Panc1 (cell line): ENCODE measurements at regions not wholly inside any gene's neighbourhood (a gene's known extent, or its start where the extent isn't known, plus 50 kb on each side); places are given as distances from the start of the nearest gene placed in this dataset.

Source experiments
- ATAC-seq: fragments of 200-7000 bp; cut with Tn5 transposase; 2 replicates; pipeline ENCODE4 v1.9.1; 2020; ENCODE audit warnings: mild to moderate bottlenecking, moderate library complexity
- BruUV-seq: library from RNA; stranded (reverse); fragments of 400-500 nt; replicated peaks from 2 replicates; lab custom pipeline; 2021; lab: Mats Ljungman, UMichigan
- CTCF ChIA-PET: fragments of 300-600 bp; sonication (Branson Sonifier 250); formaldehyde crosslinking; loops from one replicate; lab custom pipeline; 2022; ENCODE audit warnings: antibody characterized with exemption; lab: Charles Lee
- POLR2A ChIA-PET: fragments of 300-600 bp; sonication (Branson Sonifier 250); formaldehyde crosslinking; loops from one replicate; lab custom pipeline; 2022; ENCODE audit warnings: antibody characterized with exemption; lab: Charles Lee
- DNase-seq: peaks from one replicate; pipeline ENCODE4 v3.0.0-alpha.2; 2010; ENCODE audit warnings: low read depth, low spot score
- H3K27ac ChIP-seq: 2 replicates; pipeline ENCODE4 v1.5.1; 2011; ENCODE audit warnings: mild to moderate bottlenecking, low read length, inconsistent platforms
- H3K27me3 ChIP-seq: fragments of 200-500 bp; sonication (Bioruptor generic); 2 replicates; pipeline ENCODE4 v1.6.0; 2014; ENCODE audit warnings: low read length, inconsistent platforms; ENCODE audit not compliant: control insufficient read depth, insufficient read depth
- H3K36me3 ChIP-seq: fragments of 200-500 bp; sonication (Bioruptor generic); 2 replicates; pipeline ENCODE4 v1.5.1; 2014; ENCODE audit warnings: inconsistent platforms, mild to moderate bottlenecking, low read length, moderate library complexity; ENCODE audit not compliant: control insufficient read depth, insufficient read depth
- H3K4me1 ChIP-seq: 2 replicates; pipeline ENCODE4 v1.5.1; 2011; ENCODE audit warnings: inconsistent platforms, mild to moderate bottlenecking, low read length, moderate library complexity; ENCODE audit not compliant: control insufficient read depth, insufficient read depth
- H3K4me3 ChIP-seq, 2 experiments: 2 replicates each; pipeline ENCODE4 v1.5.1; 2011 to 2012; ENCODE audit warnings: low read depth in 2 of 2, low read length in 2 of 2, mild to moderate bottlenecking in 2 of 2, inconsistent platforms in 1 of 2, moderate library complexity in 1 of 2
- H3K9me3 ChIP-seq: fragments of 200-500 bp; sonication (Bioruptor generic); 2 replicates; pipeline ENCODE4 v1.5.1; 2014; ENCODE audit warnings: low read depth, mild to moderate bottlenecking, inconsistent platforms, low read length, moderate library complexity; ENCODE audit not compliant: control insufficient read depth, insufficient read depth
- CTCF ChIP-seq: fragments of 450-650 bp; IDR thresholded peaks from 2 replicates; pipeline ENCODE4 v1.5.1; 2017; ENCODE audit warnings: mild to moderate bottlenecking
- POLR2AphosphoS5 ChIP-seq: IDR thresholded peaks from 2 replicates; pipeline ENCODE4 v1.6.1; 2012; ENCODE audit warnings: mild to moderate bottlenecking, low read depth, low read length, moderate library complexity
- REST ChIP-seq, 2 experiments: IDR thresholded peaks; 2 replicates each; pipeline ENCODE4 v1.6.1; 2011 to 2012; ENCODE audit warnings: low read depth in 2 of 2, control low read depth in 1 of 2, low read length in 1 of 2, mild to moderate bottlenecking in 1 of 2, moderate library complexity in 1 of 2; ENCODE audit not compliant: insufficient read depth in 1 of 2
- SIN3A ChIP-seq: IDR thresholded peaks from 2 replicates; pipeline ENCODE4 v1.6.1; 2012; ENCODE audit warnings: low read depth, mild to moderate bottlenecking, low read length, moderate library complexity, borderline replicate concordance; ENCODE audit not compliant: insufficient read depth
- TCF7L2 ChIP-seq: IDR thresholded peaks from 2 replicates; pipeline ENCODE4 v1.6.1; 2011; ENCODE audit warnings: mild to moderate bottlenecking, low read depth, low read length, inconsistent platforms
- in situ Hi-C: cut with HindIII; loops from 2 replicates; pipeline ENCODE4 v1.10.0; 2016; ENCODE audit warnings: low sequenced_read_pairs, low pct_unique_long_range_greater_than_20kb
- intact Hi-C: fragments of 100-400 bp; cut with micrococcal nuclease; formaldehyde crosslinking; loops from one replicate; pipeline ENCODE4 v1.10.0; 2022; ENCODE audit not compliant: unreplicated experiment

GRCh38 chr2:8282858-8283252, 399.0 kb upstream of the ID2 start:
- ChIA-PET POLR2A (no interaction called here), CTCF (no interaction called here)
- no peak for TF ChIP-seq CTCF
- TF ChIP-seq SIN3A, result no peak
- TF ChIP-seq POLR2AphosphoS5, result no peak
- TF ChIP-seq REST (IDR thresholded peaks at IDR 0.05; ENCODE audit: insufficient read depth in 1 of 2, low read depth in 2 of 2, low read length in 1 of 2), result no peak
- no peak for TF ChIP-seq TCF7L2
- in situ Hi-C loops (no loop called here), intact Hi-C loops (no loop called here)
- Histone ChIP-seq H3K36me3 (no peaks in the 10 kb centered on the region), H3K27me3 (no peaks in the 10 kb centered on the region; the same call in 1 of the 2 replicates), H3K27ac (no peak overlapping the region), H3K9me3 (no peaks in the 10 kb centered on the region), H3K4me3 (no peak overlapping the region), H3K4me1 (no peaks in the 10 kb centered on the region)
- no TSS peak for BruUV-seq
- no peak for ATAC-seq
- no peak for DNase-seq

GRCh38 chr2:8285081-8285480, 396.8 kb upstream of the ID2 start:
- H3K9me3 ChIP-seq, result no peaks in the 10 kb centered on the region
- no peaks in the 10 kb centered on the region for H3K36me3 ChIP-seq
- ATAC-seq (no peak), DNase-seq (no peak)
- no peaks in the 10 kb centered on the region for H3K4me1 ChIP-seq
- BruUV-seq, result no TSS peak
- CTCF ChIA-PET, result no interaction called here
- POLR2A ChIA-PET, result no interaction called here
- no peak for TF ChIP-seq TCF7L2
- in situ Hi-C loops (no loop called here), intact Hi-C loops (no loop called here)
- no peak overlapping the region for H3K4me3 ChIP-seq
- H3K27ac ChIP-seq, result no peak overlapping the region
- H3K27me3 ChIP-seq, result no peaks in the 10 kb centered on the region; the same call in 1 of the 2 replicates

GRCh38 chr2:8285898-8286297, 396.0 kb upstream of the ID2 start:
- BruUV-seq, result no TSS peak
- ChIA-PET CTCF (no interaction called here), POLR2A (no interaction called here)
- TF ChIP-seq TCF7L2 (no peak), REST (IDR thresholded peaks at IDR 0.05; ENCODE audit: insufficient read depth in 1 of 2, low read depth in 2 of 2, low read length in 1 of 2) (no peak), SIN3A (no peak), POLR2AphosphoS5 (no peak)
- H3K27ac ChIP-seq, result no peak overlapping the region
- no peaks in the 10 kb centered on the region; the same call in 1 of the 2 replicates for H3K27me3 ChIP-seq
- no peak overlapping the region for H3K4me3 ChIP-seq
- intact Hi-C loops, result no loop called here
- in situ Hi-C loops, result no loop called here
- no peaks in the 10 kb centered on the region for H3K9me3 ChIP-seq
- ATAC-seq (no peak), DNase-seq (no peak)
- no peaks in the 10 kb centered on the region for H3K36me3 ChIP-seq
- H3K4me1 ChIP-seq, result no peaks in the 10 kb centered on the region
